GM12865 (cell line): ENCODE measurements at regions not wholly inside any gene's neighbourhood (a gene's known extent, or its start where the extent isn't known, plus 50 kb on each side); places are given as distances from the start of the nearest gene placed in this dataset.

Experiments used
- DNase-seq: peaks from one replicate; pipeline ENCODE4 v3.0.0; 2010; ENCODE audit warnings: low read depth
- H3K4me3 ChIP-seq: 2 replicates; pipeline ENCODE4 v1.5.1; 2011; ENCODE audit warnings: mild to moderate bottlenecking, low read depth, low read length, control low read depth
- TF ChIP-seq, protein P1 (sequence below): IDR thresholded peaks from 2 replicates; pipeline ENCODE4 v1.5.1; 2011; ENCODE audit warnings: low read length, control low read depth, low read depth, inconsistent platforms; ENCODE audit not compliant: insufficient read depth; ENCODE audit errors: missing control alignments

DNA sequence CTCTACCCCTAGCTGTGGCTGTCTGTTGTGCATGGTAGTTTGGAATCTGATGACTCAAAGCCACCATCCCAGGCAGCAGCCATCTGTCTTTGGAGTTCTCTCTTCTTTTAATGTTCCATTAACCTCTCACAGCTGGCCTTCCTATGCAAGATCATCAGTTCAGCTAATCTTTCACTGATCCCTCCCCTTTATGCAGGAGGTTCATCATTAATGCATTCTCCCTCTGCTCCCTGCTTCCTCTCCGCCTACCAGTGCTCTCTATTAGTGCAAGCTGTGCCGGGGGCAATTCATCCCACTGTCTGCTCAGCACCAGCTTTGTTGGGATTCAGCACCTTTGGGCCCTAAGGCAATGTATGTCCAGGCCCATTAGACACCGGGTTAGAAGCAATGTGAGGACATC lies 413.0 kb upstream of the LRRC4C start:
- TF ChIP-seq, protein P1, sequence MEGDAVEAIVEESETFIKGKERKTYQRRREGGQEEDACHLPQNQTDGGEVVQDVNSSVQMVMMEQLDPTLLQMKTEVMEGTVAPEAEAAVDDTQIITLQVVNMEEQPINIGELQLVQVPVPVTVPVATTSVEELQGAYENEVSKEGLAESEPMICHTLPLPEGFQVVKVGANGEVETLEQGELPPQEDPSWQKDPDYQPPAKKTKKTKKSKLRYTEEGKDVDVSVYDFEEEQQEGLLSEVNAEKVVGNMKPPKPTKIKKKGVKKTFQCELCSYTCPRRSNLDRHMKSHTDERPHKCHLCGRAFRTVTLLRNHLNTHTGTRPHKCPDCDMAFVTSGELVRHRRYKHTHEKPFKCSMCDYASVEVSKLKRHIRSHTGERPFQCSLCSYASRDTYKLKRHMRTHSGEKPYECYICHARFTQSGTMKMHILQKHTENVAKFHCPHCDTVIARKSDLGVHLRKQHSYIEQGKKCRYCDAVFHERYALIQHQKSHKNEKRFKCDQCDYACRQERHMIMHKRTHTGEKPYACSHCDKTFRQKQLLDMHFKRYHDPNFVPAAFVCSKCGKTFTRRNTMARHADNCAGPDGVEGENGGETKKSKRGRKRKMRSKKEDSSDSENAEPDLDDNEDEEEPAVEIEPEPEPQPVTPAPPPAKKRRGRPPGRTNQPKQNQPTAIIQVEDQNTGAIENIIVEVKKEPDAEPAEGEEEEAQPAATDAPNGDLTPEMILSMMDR = no peak
- H3K4me3 ChIP-seq = no peak overlapping the region
- no peak for DNase-seq

DNA sequence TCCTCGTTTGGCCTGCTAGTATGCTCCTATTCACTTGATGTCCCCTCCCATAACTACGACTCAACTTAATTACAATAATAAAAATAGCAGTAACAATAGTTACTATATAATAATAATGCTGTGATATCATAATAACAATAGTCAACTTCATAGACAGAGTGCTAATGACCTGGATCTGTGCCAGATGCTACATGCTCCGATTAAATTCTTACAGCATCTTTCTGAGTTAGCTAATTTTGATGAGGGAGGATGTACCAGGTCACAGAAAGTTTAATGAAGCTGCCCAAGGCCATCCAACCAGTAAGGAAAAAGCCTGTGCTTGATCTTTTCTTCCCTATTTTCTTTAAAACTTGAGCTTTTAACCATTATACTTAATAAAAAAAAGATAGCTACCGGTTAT lies 413.4 kb upstream of the LRRC4C start:
- TF ChIP-seq, protein P1 = no peak
- H3K4me3 ChIP-seq = no peak overlapping the region
- no peak for DNase-seq

DNA sequence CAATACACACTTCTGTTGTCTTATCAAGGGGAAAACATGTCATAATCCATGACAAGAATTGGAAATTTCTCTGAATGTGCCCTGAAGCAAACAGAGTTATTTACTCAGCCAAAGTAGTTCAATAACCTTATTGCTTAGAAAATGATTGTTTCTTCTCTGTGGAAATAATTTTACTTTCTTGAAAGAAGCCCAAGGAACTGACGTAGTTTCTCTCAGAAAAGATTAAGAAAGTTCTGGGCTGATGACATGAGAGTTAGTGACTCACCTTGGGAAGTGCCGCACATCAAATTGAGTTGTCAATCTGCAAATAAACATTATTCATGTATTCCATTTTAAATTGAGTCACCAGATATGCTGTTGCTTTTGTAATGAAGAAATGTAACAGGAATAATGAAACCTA lies 418.6 kb upstream of the LRRC4C start:
- no peak overlapping the region for H3K4me3 ChIP-seq
- no peak for DNase-seq
- TF ChIP-seq, protein P1 = no peak

DNA sequence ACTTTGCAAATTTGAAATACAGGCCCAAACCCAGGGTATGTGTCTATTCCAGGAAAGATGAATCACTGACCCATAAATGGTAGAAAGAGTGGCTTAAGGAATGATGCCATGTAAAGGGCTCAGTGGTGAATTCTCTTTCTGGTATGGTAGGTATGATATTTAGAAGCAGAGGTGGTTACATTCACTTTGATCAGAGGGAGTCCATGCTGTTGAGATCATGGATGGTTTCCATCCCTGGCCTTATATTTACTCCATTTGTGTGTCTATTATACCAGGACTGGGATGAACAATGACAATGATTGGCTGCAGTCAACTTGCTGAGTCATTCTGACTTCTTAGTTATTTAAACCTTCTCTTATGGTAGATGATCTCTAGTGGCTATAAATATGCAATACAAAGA lies 419.8 kb upstream of the LRRC4C start:
- no peak for DNase-seq
- TF ChIP-seq, protein P1 = no peak

DNA sequence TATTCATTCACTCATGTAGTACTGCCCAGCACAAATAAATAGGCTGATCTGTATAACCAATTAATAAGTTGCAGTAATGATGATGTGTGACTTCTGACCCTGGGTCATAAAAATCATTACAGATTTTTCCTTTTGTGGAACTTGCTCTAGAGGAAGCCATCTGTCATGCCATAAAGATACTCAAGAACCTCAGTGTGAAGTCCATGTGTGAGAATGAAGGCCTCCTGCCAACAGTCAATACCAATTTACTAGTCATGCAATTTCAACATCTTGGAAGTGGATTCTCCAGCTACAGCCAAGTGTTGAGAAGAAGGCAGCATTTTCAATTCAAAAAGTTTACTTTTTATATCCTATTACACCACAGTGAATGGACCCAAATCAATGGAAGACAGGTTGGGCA lies 435.6 kb upstream of the LRRC4C start:
- no peak overlapping the region for H3K4me3 ChIP-seq
- TF ChIP-seq, protein P1 = no peak
- DNase-seq = no peak

More for the DNA sequence above, 419.8 kb upstream of the LRRC4C start:
- no peak overlapping the region for H3K4me3 ChIP-seq

DNA sequence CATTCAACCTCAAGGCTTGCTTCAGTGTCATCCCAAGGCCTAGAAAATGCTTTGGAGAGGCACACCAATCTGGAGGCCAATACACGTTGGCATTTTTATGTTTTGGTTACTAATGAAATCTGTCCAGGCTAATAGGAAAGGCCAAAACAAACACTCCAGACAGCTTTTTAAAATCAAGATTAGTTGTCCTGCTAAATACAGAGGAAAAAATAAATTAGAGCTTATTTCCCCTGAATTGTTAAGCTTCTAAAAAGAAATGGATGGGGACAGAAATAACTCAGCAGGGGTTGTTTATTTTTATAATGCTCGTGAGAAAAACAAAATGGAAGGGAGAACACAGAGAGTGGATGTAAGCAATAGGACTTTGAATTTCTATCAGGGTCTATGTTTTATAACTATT lies 438.5 kb upstream of the LRRC4C start:
- no peak overlapping the region for H3K4me3 ChIP-seq
- DNase-seq = no peak
- TF ChIP-seq, protein P1 = no peak

DNA sequence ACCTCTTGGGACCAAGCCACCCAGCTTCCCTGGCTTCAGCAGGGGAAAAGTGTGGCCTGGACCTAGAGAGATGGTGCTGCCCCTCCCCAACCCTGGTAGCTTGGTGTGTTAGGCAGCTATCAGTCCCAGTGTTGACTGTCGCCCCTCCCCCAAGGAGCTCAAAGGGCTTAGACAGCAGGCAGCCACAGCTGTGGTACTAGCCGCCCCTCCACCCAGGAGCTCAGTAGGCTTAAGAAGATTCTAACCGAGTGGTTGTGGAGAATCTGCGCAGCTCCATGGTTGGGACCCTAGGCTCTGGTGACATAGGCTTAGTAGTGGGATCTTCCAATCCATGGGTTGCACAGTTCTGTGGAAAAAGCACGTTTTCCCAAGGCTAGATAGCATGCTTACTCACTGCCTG lies 458.4 kb upstream of the LRRC4C start:
- DNase-seq = no peak
- TF ChIP-seq, protein P1 = no peak
- H3K4me3 ChIP-seq = no peak overlapping the region
